CD4-positive, CD25-positive, alpha-beta regulatory T cell (primary cell): ENCODE measurements at regions not wholly inside any gene's neighbourhood (a gene's known extent, or its start where the extent isn't known, plus 50 kb on each side); places are given as distances from the start of the nearest gene placed in this dataset.

Source experiments
- ATAC-seq, 2 donors: fragments of 150-1000 bp; cut with Tn5 transposase; one replicate each; pipeline ENCODE4 v1.10.0; 2021; ENCODE audit warnings: low read depth in 2 of 2, moderate number of reproducible peaks in 2 of 2, moderate library complexity in 1 of 2
- DNase-seq, 3 donors: peaks; one replicate each; pipeline versions ENCODE4 v3.0.0 to v3.0.0-alpha.2; 2012 to 2022; ENCODE audit warnings: mixed read lengths in 1 of 3
- H3K27ac ChIP-seq: one replicate; pipeline ENCODE4 v1.7.0; 2013; ENCODE audit warnings: mild to moderate bottlenecking, low read length; ENCODE audit not compliant: insufficient read depth, poor library complexity, severe bottlenecking
- H3K27me3 ChIP-seq: one replicate; pipeline ENCODE4 v1.7.0; 2013; ENCODE audit warnings: low read length; ENCODE audit not compliant: control insufficient read depth, insufficient read depth
- H3K36me3 ChIP-seq: one replicate; pipeline ENCODE4 v1.7.0; 2013; ENCODE audit warnings: mild to moderate bottlenecking, low read length, moderate library complexity; ENCODE audit not compliant: control insufficient read depth, insufficient read depth
- H3K4me1 ChIP-seq: 2 replicates; pipeline ENCODE4 v1.7.0; 2013; ENCODE audit warnings: mild to moderate bottlenecking, low read length; ENCODE audit not compliant: insufficient read depth, control insufficient read depth, poor library complexity, severe bottlenecking
- H3K4me3 ChIP-seq: one replicate; pipeline ENCODE4 v1.7.0; 2013; ENCODE audit warnings: low read depth, mild to moderate bottlenecking, low read length, moderate library complexity
- H3K9me3 ChIP-seq, 2 experiments: 1 replicate in 1 of 2; 2 replicates in 1 of 2; pipeline ENCODE4 v1.7.0; 2013; ENCODE audit warnings: low read length in 2 of 2, mild to moderate bottlenecking in 1 of 2, moderate library complexity in 1 of 2; ENCODE audit not compliant: control insufficient read depth in 2 of 2
- H3K27ac Mint-ChIP-seq, 3 donors: one replicate each; pipeline ENCODE4 v1.8.0; 2020 to 2022; ENCODE audit warnings: mild to moderate bottlenecking in 3 of 3, mixed read lengths in 3 of 3, moderate library complexity in 2 of 3
- H3K27me3 Mint-ChIP-seq: one replicate; pipeline ENCODE4 v1.8.0; 2022; ENCODE audit warnings: mild to moderate bottlenecking, mixed read lengths
- H3K36me3 Mint-ChIP-seq: one replicate; pipeline ENCODE4 v1.8.0; 2020; ENCODE audit warnings: mixed read lengths
- H3K4me1 Mint-ChIP-seq, 4 donors: one replicate each; pipeline ENCODE4 v1.8.0; 2020 to 2022; ENCODE audit warnings: mixed read lengths in 4 of 4, mild to moderate bottlenecking in 1 of 4
- H3K4me3 Mint-ChIP-seq, 4 donors: one replicate each; pipeline ENCODE4 v1.8.0; 2020 to 2022; ENCODE audit warnings: mild to moderate bottlenecking in 4 of 4, mixed read lengths in 4 of 4, moderate library complexity in 3 of 4
- H3K9me3 Mint-ChIP-seq, 7 donors: one replicate each; pipeline ENCODE4 v1.8.0; 2020 to 2022; ENCODE audit warnings: mixed read lengths in 7 of 7, mild to moderate bottlenecking in 3 of 7, moderate library complexity in 2 of 7

DNA sequence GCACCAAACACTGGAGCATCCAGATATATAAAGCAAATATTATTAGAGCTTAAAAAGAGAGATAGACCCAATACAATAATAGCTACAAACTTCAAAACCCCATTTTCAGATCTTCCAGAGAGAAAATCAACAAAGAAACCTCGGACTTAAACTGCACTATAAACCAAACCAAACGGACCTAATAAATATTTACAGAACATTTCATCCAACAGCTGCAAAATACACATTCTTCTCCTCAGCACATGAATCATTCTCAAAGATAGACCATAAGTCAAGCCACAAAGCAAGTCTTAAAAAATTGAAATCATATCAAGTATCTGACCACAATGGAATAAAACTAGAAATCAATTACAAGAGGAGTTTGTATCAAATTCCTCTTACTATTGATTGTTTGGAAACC is 140.2 kb upstream of the OTOS start:
- H3K4me3 Mint-ChIP-seq = no peak overlapping the region
- no peaks in the 10 kb centered on the region for H3K4me1 ChIP-seq
- ATAC-seq (no peak), DNase-seq (no peak)
- no peaks in the 10 kb centered on the region for H3K36me3 ChIP-seq
- H3K4me3 ChIP-seq = no peak overlapping the region
- H3K9me3 ChIP-seq = no peaks in the 10 kb centered on the region
- no peaks in the 10 kb centered on the region for H3K4me1 Mint-ChIP-seq
- H3K27me3 ChIP-seq = peaks cover 8% of the 10 kb centered on the region
- H3K9me3 Mint-ChIP-seq = peaks cover 0 to 9% (median 4%) of the 10 kb centered on the region in 7 donors
- no peak overlapping the region for H3K27ac Mint-ChIP-seq
- H3K36me3 Mint-ChIP-seq = no peaks in the 10 kb centered on the region
- H3K27me3 Mint-ChIP-seq = peaks cover 37% of the 10 kb centered on the region
- no peak overlapping the region for H3K27ac ChIP-seq

DNA sequence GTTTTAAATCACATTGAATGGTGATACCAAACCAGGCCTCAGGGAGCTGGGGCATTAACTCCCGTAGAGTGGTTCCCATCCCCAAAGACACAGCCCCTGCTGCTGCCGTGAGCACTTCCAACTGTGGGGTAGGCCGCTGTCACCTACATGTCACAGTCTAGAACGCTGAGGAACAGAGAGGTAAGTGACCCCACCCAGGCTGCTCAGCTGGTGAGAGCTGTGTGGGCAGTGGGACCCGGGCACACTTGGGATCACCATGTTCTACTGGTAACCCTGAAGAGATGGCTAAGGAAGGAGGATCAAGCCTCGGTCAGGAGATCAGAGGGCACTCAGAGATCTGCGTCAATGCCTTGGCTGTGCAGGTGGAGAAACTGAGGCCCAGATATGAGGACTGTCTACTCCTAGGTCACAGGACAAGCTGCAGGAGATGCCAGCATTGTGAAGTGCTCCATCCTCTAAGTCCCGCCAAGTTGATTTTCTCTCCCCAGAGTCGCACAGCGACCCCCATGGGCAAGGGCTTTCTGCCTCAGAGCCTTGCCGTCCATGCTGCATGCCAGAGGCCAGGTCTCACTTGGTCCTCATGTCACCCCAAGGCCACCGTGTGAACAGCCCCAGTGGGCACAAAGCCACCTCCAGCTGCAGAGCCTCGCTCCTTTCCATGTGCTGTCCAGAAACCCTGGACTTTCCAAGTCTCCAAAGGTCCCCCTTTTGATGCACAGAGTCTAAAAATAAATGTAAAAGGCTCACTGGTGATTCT is 144.2 kb upstream of the OTOS start:
- DNase-seq (no peak), ATAC-seq (no peak)
- Mint-ChIP-seq H3K4me3 (no peak overlapping the region), H3K27me3 (peaks cover 15% of the 10 kb centered on the region), H3K36me3 (no peaks in the 10 kb centered on the region), H3K9me3 (peaks cover 0 to 6% (median 3%) of the 10 kb centered on the region in 7 donors), H3K27ac (no peak overlapping the region), H3K4me1 (no peaks in the 10 kb centered on the region)
- Histone ChIP-seq H3K36me3 (no peaks in the 10 kb centered on the region), H3K4me3 (no peak overlapping the region), H3K27ac (no peak overlapping the region), H3K27me3 (no peaks in the 10 kb centered on the region), H3K4me1 (no peaks in the 10 kb centered on the region), H3K9me3 (no peaks in the 10 kb centered on the region)

DNA sequence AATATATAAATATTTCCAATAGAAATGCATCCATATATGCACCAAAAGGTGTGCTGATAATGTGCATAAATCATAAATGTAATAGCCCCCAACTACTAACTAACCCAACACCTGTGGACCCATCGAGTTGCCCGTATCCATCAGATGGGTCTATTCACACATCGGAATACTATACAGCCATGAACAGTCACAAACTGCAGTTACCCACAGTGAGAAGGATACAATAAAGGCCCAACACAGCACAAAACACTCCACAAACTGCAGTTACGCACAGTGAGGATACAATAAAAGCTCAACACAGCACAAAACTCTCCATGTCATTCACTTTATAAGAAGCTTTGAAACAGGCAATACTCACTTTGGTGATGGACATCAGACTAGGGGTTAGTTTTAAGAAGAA is 145.3 kb upstream of the OTOS start:
- H3K4me1 Mint-ChIP-seq = no peaks in the 10 kb centered on the region
- H3K27ac Mint-ChIP-seq = no peak overlapping the region
- Histone ChIP-seq H3K4me1 (no peaks in the 10 kb centered on the region), H3K27me3 (no peaks in the 10 kb centered on the region), H3K27ac (no peak overlapping the region), H3K4me3 (no peak overlapping the region), H3K36me3 (no peaks in the 10 kb centered on the region), H3K9me3 (no peaks in the 10 kb centered on the region)
- ATAC-seq = no peak
- no peaks in the 10 kb centered on the region for H3K36me3 Mint-ChIP-seq
- peaks cover 0 to 4% (median 3%) of the 10 kb centered on the region in 7 donors for H3K9me3 Mint-ChIP-seq
- H3K27me3 Mint-ChIP-seq = peaks cover 7% of the 10 kb centered on the region
- DNase-seq = no peak
- no peak overlapping the region for H3K4me3 Mint-ChIP-seq

DNA sequence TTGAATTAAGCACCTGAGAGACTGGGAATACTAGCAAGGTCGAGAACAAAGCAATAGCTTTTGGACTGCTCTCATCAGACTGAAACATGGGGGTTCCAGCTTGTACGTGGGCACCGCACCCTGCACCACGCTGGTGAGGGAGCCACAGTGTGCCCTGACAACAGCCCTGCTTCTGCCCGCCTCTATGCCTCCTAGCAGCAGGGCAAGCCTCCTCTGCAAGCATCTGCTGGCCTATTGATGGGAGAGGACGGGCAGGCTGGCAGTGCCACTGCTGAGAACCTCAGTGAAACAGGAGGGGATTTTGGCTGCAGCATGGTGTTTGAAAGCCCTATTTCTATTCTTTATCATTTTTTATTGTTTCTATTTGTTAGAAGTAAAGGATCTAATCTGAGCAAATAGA is 146.1 kb upstream of the OTOS start:
- no peak for ATAC-seq

DNA sequence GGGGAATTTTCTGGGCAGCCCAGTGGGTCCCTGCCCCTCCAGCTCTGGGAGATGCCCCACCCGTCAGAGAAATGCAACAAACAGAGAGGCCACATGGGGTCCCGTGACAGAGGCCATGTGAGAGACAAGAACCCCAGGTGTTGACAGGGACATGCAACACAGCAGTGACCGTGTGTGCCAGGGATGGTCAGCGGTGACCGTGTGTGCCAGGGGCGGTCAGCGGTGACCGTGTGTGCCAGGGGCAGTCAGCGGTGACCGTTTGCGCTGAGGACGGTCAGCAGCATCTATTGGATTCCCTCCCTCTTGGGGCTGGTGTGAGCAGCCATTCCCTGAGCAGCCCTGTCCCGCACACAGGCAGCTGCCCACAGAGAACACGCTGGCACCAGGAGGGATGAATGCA is 146.6 kb upstream of the OTOS start:
- no peaks in the 10 kb centered on the region for H3K4me1 ChIP-seq
- Mint-ChIP-seq H3K27ac (no peak overlapping the region), H3K36me3 (no peaks in the 10 kb centered on the region), H3K4me3 (no peak overlapping the region), H3K4me1 (no peaks in the 10 kb centered on the region), H3K9me3 (peaks cover 0 to 3% (median 0%) of the 10 kb centered on the region in 7 donors), H3K27me3 (no peaks in the 10 kb centered on the region)
- no peak for DNase-seq
- no peak overlapping the region for H3K4me3 ChIP-seq
- no peak for ATAC-seq
- H3K27me3 ChIP-seq = no peaks in the 10 kb centered on the region
- H3K9me3 ChIP-seq = no peaks in the 10 kb centered on the region
- H3K36me3 ChIP-seq = no peaks in the 10 kb centered on the region
- H3K27ac ChIP-seq = no peak overlapping the region

More for the DNA sequence above, 146.1 kb upstream of the OTOS start:
- Histone ChIP-seq H3K27me3 (no peaks in the 10 kb centered on the region), H3K27ac (no peak overlapping the region), H3K4me3 (no peak overlapping the region), H3K9me3 (no peaks in the 10 kb centered on the region), H3K36me3 (no peaks in the 10 kb centered on the region), H3K4me1 (no peaks in the 10 kb centered on the region)
- H3K36me3 Mint-ChIP-seq = no peaks in the 10 kb centered on the region
- H3K4me1 Mint-ChIP-seq = no peaks in the 10 kb centered on the region
- H3K9me3 Mint-ChIP-seq = peaks cover 0 to 3% (median 0%) of the 10 kb centered on the region in 7 donors
- DNase-seq = no peak
- H3K27ac Mint-ChIP-seq = no peak overlapping the region
- no peaks in the 10 kb centered on the region for H3K27me3 Mint-ChIP-seq
- no peak overlapping the region for H3K4me3 Mint-ChIP-seq

DNA sequence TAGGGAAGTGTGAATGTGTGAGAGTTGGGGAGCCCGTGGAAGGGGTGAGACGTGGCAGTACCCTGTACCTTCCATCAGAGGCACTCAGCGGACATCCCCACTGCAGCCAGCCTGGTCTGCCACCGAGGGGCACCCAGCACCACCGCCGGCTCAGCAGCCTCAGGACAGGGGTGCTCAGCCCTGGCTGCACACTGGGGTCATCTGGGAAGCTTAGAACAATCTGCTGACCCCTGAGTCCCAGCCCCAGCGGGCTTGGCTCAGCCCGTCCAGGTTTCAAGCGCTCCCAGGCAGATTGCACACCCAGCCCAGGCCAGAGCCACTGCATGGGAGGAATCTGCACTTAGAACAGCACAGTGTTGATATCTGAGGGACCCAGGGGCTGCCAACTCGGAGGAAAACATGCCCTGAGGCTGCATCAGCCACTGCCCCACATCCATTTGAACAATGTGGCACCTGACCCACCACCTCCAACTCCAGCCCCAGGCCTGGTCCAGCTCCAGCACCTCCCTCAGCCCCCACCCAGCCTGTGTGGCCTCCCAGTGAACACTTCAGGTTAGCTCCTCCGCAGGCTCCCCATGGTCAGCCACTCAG is 147.1 kb upstream of the OTOS start:
- no peaks in the 10 kb centered on the region for H3K27me3 Mint-ChIP-seq
- no peak for ATAC-seq
- H3K36me3 Mint-ChIP-seq = no peaks in the 10 kb centered on the region

DNA sequence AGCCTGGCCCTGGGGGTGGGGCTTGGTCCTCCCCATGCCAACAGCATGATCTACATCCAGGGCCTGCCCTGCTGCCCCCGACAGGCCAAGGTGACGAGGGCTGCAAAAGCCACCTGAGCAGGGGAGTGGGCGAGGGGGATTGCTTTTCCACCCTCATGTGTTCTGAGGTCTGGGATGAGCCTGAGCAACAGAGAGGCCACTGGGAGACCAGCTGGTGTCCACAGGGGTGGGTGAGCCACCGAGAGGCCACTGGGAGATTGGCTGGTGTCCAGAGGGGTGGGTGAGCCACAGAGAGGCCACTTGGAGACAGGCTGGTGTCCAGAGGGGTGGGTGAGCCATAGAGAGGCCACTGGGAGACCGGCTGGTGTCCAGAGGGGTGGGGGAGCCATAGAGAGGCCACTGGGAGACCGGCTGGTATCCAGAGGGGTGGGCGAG is 147.4 kb upstream of the GPC1 start:
- Mint-ChIP-seq H3K4me3 (no peak overlapping the region), H3K27ac (no peak overlapping the region), H3K36me3 (no peaks in the 10 kb centered on the region), H3K27me3 (no peaks in the 10 kb centered on the region), H3K9me3 (peaks cover 0 to under 1% (median 0%) of the 10 kb centered on the region in 7 donors), H3K4me1 (no peaks in the 10 kb centered on the region)
- Histone ChIP-seq H3K36me3 (no peaks in the 10 kb centered on the region), H3K9me3 (no peaks in the 10 kb centered on the region), H3K4me3 (no peak overlapping the region), H3K27me3 (no peaks in the 10 kb centered on the region), H3K27ac (no peak overlapping the region), H3K4me1 (no peaks in the 10 kb centered on the region)
- DNase-seq = no peak
- no peak for ATAC-seq

More for the DNA sequence above, 147.1 kb upstream of the OTOS start:
- H3K4me3 Mint-ChIP-seq = no peak overlapping the region
- Histone ChIP-seq H3K4me1 (no peaks in the 10 kb centered on the region), H3K4me3 (no peak overlapping the region), H3K36me3 (no peaks in the 10 kb centered on the region), H3K9me3 (no peaks in the 10 kb centered on the region), H3K27me3 (no peaks in the 10 kb centered on the region), H3K27ac (no peak overlapping the region)
- H3K9me3 Mint-ChIP-seq = peaks cover 0 to 3% (median 0%) of the 10 kb centered on the region in 7 donors
- DNase-seq = no peak
- H3K4me1 Mint-ChIP-seq = no peaks in the 10 kb centered on the region
- no peak overlapping the region for H3K27ac Mint-ChIP-seq
